ENCODE measurements at regions not wholly inside any gene's neighbourhood (a gene's known extent, or its start where the extent isn't known, plus 50 kb on each side); places are given as distances from the start of the nearest gene placed in this dataset.

GRCh38 chr13:80284290-80284689, 56.6 kb downstream of the SPRY2 start:
- no peak for DNase-seq

- DNase-seq: no peak
Observed at GRCh38 chr13:80278706-80279105, 62.2 kb downstream of the SPRY2 start.

- no peak for DNase-seq
Observed at GRCh38 chr13:80276371-80277289, 64.3 kb downstream of the SPRY2 start.

GRCh38 chr13:80274643-80275042, 66.3 kb downstream of the SPRY2 start:
- DNase-seq: no peak

- no peak for DNase-seq
Observed at GRCh38 chr13:80273718-80274117, 67.2 kb downstream of the SPRY2 start.

GRCh38 chr13:80265348-80265747, 75.6 kb downstream of the SPRY2 start:
- no peak for DNase-seq

GRCh38 chr13:80263745-80264513, 77.0 kb downstream of the SPRY2 start:
- no peak for DNase-seq

- DNase-seq: no peak
Observed at GRCh38 chr13:80262051-80262695, 78.8 kb downstream of the SPRY2 start.

GRCh38 chr13:80259159-80259558, 81.8 kb downstream of the SPRY2 start:
- no peak for DNase-seq

- no peak for DNase-seq
Observed at GRCh38 chr13:80256352-80256932, 84.5 kb downstream of the SPRY2 start.

GRCh38 chr13:80255946-80256345, 85.0 kb downstream of the SPRY2 start:
- no peak for DNase-seq

GRCh38 chr13:80251403-80251802, 89.5 kb downstream of the SPRY2 start:
- DNase-seq: no peak

GRCh38 chr13:80250213-80250810, 90.6 kb downstream of the SPRY2 start:
- no peak for DNase-seq

- no peak for DNase-seq
Observed at GRCh38 chr13:80249516-80250212, 91.3 kb downstream of the SPRY2 start.

- DNase-seq: no peak
Observed at GRCh38 chr13:80245162-80245733, 95.7 kb downstream of the SPRY2 start.

GRCh38 chr13:80244574-80244973, 96.4 kb downstream of the SPRY2 start:
- no peak for DNase-seq

- DNase-seq: no peak
Observed at GRCh38 chr13:80242728-80243427, 98.0 kb downstream of the SPRY2 start.

- no peak for DNase-seq
Observed at GRCh38 chr13:80239571-80240255, 101.2 kb downstream of the SPRY2 start.

GRCh38 chr13:80239116-80239515, 101.8 kb downstream of the SPRY2 start:
- no peak for DNase-seq

- DNase-seq: no peak
Observed at GRCh38 chr13:80237646-80238045, 103.3 kb downstream of the SPRY2 start.

- no peak for DNase-seq
Observed at GRCh38 chr13:80235967-80236302, 105.0 kb downstream of the SPRY2 start.
